ENCODE measurements at regions not wholly inside any gene's neighbourhood (a gene's known extent, or its start where the extent isn't known, plus 50 kb on each side); places are given as distances from the start of the nearest gene placed in this dataset.

DNA sequence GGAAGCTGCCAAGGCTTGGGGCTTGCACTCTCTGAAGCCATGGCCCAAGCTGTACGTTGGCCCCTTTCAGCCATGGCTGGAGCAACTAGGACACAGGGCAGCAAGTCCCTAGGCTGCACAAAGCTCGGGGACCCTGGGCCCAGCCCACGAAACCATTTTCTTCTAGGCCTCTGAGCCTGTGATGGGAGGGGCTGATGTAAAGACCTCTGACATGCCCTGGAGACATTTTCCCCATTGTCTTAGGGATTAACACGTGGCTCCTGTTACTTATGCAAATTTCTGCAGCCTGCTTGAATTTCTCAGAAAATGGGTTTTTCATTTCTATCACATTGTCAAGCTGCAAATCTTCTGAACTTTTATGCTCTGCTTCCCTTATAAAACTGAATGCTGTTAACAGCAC lies 83.0 kb upstream of the DAP start:
- Histone ChIP-seq H2AFZ (ENCODE audit: low read depth, low read length) (no peak overlapping the region), H3K9me3 (replicated peaks; ENCODE audit: control insufficient read depth, insufficient read depth, low read length) (no peaks in the 10 kb centered on the region), H3K27me3 (ENCODE audit: control insufficient read depth in 2 of 2, insufficient read depth in 2 of 2, low read length in 2 of 2) (peaks cover 0 to 4% of the 10 kb centered on the region in 2 experiments), H3K27ac (ENCODE audit: insufficient read depth, low read depth, low read length) (no peak overlapping the region), H3K4me1 (ENCODE audit: control insufficient read depth, extremely low read depth, insufficient read depth, low read length) (no peaks in the 10 kb centered on the region), H3K79me2 (ENCODE audit: control insufficient read depth, insufficient read depth, low read length) (no peaks in the 10 kb centered on the region), H3K4me3 (replicated peaks in 1 of 3; ENCODE audit: insufficient read depth in 1 of 3, low read depth in 1 of 3, low read length in 3 of 3) (no peak overlapping the region), H3K9ac (replicated peaks; ENCODE audit: extremely low read depth, insufficient read depth, low read length) (no peak overlapping the region), H3K4me2 (ENCODE audit: insufficient read depth, low read length) (no peak overlapping the region), H4K20me1 (replicated peaks; ENCODE audit: control insufficient read depth, extremely low read depth, insufficient read depth, low read length) (no peaks in the 10 kb centered on the region), H3K9me1 (replicated peaks; ENCODE audit: control insufficient read depth, extremely low read depth, insufficient read depth, low read length) (no peaks in the 10 kb centered on the region), H3K36me3 (ENCODE audit: control insufficient read depth in 2 of 2, extremely low read depth in 1 of 2, insufficient read depth in 2 of 2, low read length in 2 of 2) (no peaks in the 10 kb centered on the region)
- dilution Hi-C loops (cut with MboI; ENCODE audit: extremely low pct_ligation_motif_present, low sequenced_read_pairs) (no loop called here), intact Hi-C loops (cut with micrococcal nuclease) (no loop called here)
- ChIA-PET POLR2A (no interaction called here), CTCF (no interaction called here)
- no peak for TF ChIP-seq JUN (IDR thresholded peaks at IDR 0.05; ENCODE audit: borderline replicate concordance, insufficient read depth, insufficient read length, low read depth)
- TF ChIP-seq EZH2 (IDR thresholded peaks at IDR 0.05; ENCODE audit: borderline replicate concordance, low read depth, low read length, severe bottlenecking), result no peak
- TF ChIP-seq GATA2 (IDR thresholded peaks at IDR 0.05; ENCODE audit: insufficient read depth, insufficient read length, low read depth, low read length), result no peak
- no peak for TF ChIP-seq POLR2AphosphoS5 (IDR thresholded peaks at IDR 0.05; ENCODE audit: insufficient read depth, low read depth, low read length)
- TF ChIP-seq, protein P1, sequence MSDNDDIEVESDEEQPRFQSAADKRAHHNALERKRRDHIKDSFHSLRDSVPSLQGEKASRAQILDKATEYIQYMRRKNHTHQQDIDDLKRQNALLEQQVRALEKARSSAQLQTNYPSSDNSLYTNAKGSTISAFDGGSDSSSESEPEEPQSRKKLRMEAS (IDR thresholded peaks at IDR 0.05; ENCODE audit: insufficient read depth, insufficient read length), result no peak
- TF ChIP-seq, protein P2, sequence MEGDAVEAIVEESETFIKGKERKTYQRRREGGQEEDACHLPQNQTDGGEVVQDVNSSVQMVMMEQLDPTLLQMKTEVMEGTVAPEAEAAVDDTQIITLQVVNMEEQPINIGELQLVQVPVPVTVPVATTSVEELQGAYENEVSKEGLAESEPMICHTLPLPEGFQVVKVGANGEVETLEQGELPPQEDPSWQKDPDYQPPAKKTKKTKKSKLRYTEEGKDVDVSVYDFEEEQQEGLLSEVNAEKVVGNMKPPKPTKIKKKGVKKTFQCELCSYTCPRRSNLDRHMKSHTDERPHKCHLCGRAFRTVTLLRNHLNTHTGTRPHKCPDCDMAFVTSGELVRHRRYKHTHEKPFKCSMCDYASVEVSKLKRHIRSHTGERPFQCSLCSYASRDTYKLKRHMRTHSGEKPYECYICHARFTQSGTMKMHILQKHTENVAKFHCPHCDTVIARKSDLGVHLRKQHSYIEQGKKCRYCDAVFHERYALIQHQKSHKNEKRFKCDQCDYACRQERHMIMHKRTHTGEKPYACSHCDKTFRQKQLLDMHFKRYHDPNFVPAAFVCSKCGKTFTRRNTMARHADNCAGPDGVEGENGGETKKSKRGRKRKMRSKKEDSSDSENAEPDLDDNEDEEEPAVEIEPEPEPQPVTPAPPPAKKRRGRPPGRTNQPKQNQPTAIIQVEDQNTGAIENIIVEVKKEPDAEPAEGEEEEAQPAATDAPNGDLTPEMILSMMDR (IDR thresholded peaks at IDR 0.05; ENCODE audit: extremely low read depth in 1 of 2, insufficient read depth in 1 of 2, low read depth in 1 of 2, low read length in 2 of 2), result no peak
- no peak for TF ChIP-seq MYC (IDR thresholded peaks at IDR 0.05; ENCODE audit: low read depth, low read length)
- no peak for TF ChIP-seq POLR2A (IDR thresholded peaks at IDR 0.05; ENCODE audit: low read depth, low read length)
- TF ChIP-seq FOS (IDR thresholded peaks at IDR 0.05; ENCODE audit: borderline replicate concordance, insufficient read depth, low read length), result no peak
- no TSS peak for BruUV-seq (replicated peaks)
- no peak for FAIRE-seq
- no peak for DNase-seq (ENCODE audit: low read depth, low spot score)

Measured in endothelial cell of umbilical vein (primary cell).